HEK293 (cell line): ENCODE measurements at regions not wholly inside any gene's neighbourhood (a gene's known extent, or its start where the extent isn't known, plus 50 kb on each side); places are given as distances from the start of the nearest gene placed in this dataset.

Experiments
- ATF2 ChIP-seq: fragments of 450-650 bp; formaldehyde crosslinking; IDR thresholded peaks from 2 replicates; pipeline ENCODE4 v1.5.1; 2016; ENCODE audit warnings: missing biosample characterization, missing genetic modification characterization, low read depth
- CTCF ChIP-seq: fragments of 450-650 bp; formaldehyde crosslinking; IDR thresholded peaks from 2 replicates; pipeline ENCODE4 v1.5.1; 2016; ENCODE audit warnings: missing biosample characterization, missing genetic modification characterization
- ZBTB17 ChIP-seq: fragments of 450-650 bp; formaldehyde crosslinking; IDR thresholded peaks from 2 replicates; pipeline ENCODE4 v1.5.1; 2016; ENCODE audit warnings: missing biosample characterization, missing genetic modification characterization
- ZNF423 ChIP-seq: fragments of 450-650 bp; formaldehyde crosslinking; IDR thresholded peaks from 2 replicates; pipeline ENCODE4 v1.5.1; 2016; ENCODE audit warnings: missing biosample characterization, missing genetic modification characterization

GRCh38 chr13:74575729-74576125 is 441.5 kb upstream of the KLF12 start:
- TF ChIP-seq CTCF (tag by site-specific recombination) (no peak), ATF2 (tag by site-specific recombination) (no peak), ZNF423 (no peak), ZBTB17 (tag by site-specific recombination) (no peak; the same call in 1 of the 2 replicates)
